ENCODE measurements at regions not wholly inside any gene's neighbourhood (a gene's known extent, or its start where the extent isn't known, plus 50 kb on each side); places are given as distances from the start of the nearest gene placed in this dataset.

- no peaks in the 10 kb centered on the region for H3K9me3 ChIP-seq
- no peaks in the 10 kb centered on the region for H3K4me1 ChIP-seq
- H3K27me3 ChIP-seq = no peaks in the 10 kb centered on the region
- H3K36me3 ChIP-seq = no peaks in the 10 kb centered on the region
- intact Hi-C loops (cut with DNase I; ENCODE audit: low total_unique reads) = no loop called here
- DNase-seq = no peak
- H3K27ac ChIP-seq = no peak overlapping the region
- TF ChIP-seq CTCF (IDR thresholded peaks at IDR 0.05) = no peak
- no peak overlapping the region for H3K4me3 ChIP-seq
Measured at GRCh38 chr5:107195890-107196395, 474.8 kb downstream of the EFNA5 start.

- Histone ChIP-seq H3K4me1 (no peaks in the 10 kb centered on the region), H3K27me3 (no peaks in the 10 kb centered on the region), H3K36me3 (no peaks in the 10 kb centered on the region), H3K27ac (no peak overlapping the region), H3K9me3 (no peaks in the 10 kb centered on the region), H3K4me3 (no peak overlapping the region)
- intact Hi-C loops (cut with DNase I; ENCODE audit: low total_unique reads) = no loop called here
- DNase-seq = no peak
- no peak for TF ChIP-seq CTCF (IDR thresholded peaks at IDR 0.05)
Measured at GRCh38 chr5:107184871-107185270, 485.9 kb downstream of the EFNA5 start.

GRCh38 chr5:107184066-107184465 is 486.7 kb downstream of the EFNA5 start:
- no peaks in the 10 kb centered on the region for H3K36me3 ChIP-seq
- TF ChIP-seq CTCF (IDR thresholded peaks at IDR 0.05) = no peak
- H3K9me3 ChIP-seq = no peaks in the 10 kb centered on the region
- no peaks in the 10 kb centered on the region for H3K4me1 ChIP-seq
- intact Hi-C loops (cut with DNase I; ENCODE audit: low total_unique reads) = no loop called here
- H3K27me3 ChIP-seq = no peaks in the 10 kb centered on the region
- no peak overlapping the region for H3K27ac ChIP-seq
- DNase-seq = no peak
- H3K4me3 ChIP-seq = no peak overlapping the region

GRCh38 chr5:107170620-107171019 is 500.1 kb downstream of the EFNA5 start:
- H3K4me1 ChIP-seq = no peaks in the 10 kb centered on the region
- H3K9me3 ChIP-seq = peaks cover 0 to 10% (median 3%) of the 10 kb centered on the region in 3 donors
- DNase-seq = no peak
- H3K4me3 ChIP-seq = no peak overlapping the region
- intact Hi-C loops (cut with DNase I; ENCODE audit: low total_unique reads) = no loop called here
- no peak overlapping the region for H3K27ac ChIP-seq
- no peaks in the 10 kb centered on the region for H3K27me3 ChIP-seq
- TF ChIP-seq CTCF (IDR thresholded peaks at IDR 0.05) = no peak
- no peaks in the 10 kb centered on the region for H3K36me3 ChIP-seq

- Histone ChIP-seq H3K4me3 (no peak overlapping the region), H3K36me3 (no peaks in the 10 kb centered on the region), H3K4me1 (no peaks in the 10 kb centered on the region), H3K27me3 (no peaks in the 10 kb centered on the region), H3K9me3 (peaks cover 0 to 10% (median 3%) of the 10 kb centered on the region in 3 donors), H3K27ac (no peak overlapping the region)
- DNase-seq = no peak
- no peak for TF ChIP-seq CTCF (IDR thresholded peaks at IDR 0.05)
- intact Hi-C loops (cut with DNase I; ENCODE audit: low total_unique reads) = no loop called here
Measured at GRCh38 chr5:107169867-107170266, 500.9 kb downstream of the EFNA5 start.
